Loucy (cell line): ENCODE measurements at regions not wholly inside any gene's neighbourhood (a gene's known extent, or its start where the extent isn't known, plus 50 kb on each side); places are given as distances from the start of the nearest gene placed in this dataset.
"Not testable (repeated sequence)": the region's sequence is repeated elsewhere in the genome, so short reads cannot be mapped to it uniquely, and the experiment has no call there.

Source experiments
- CTCF ChIP-seq: fragments of 200-600 bp; sonication (generic); conservative IDR thresholded peaks from 2 replicates; pipeline ENCODE4 v1.5.1; 2014; ENCODE audit warnings: mild to moderate bottlenecking, antibody characterized with exemption, low read length
- EZH2phosphoT487 ChIP-seq: fragments of 200-600 bp; IDR thresholded peaks from 2 replicates; pipeline ENCODE4 v1.6.1; 2018; ENCODE audit warnings: antibody characterized with exemption, mild to moderate bottlenecking, moderate library complexity, borderline replicate concordance

- not testable (repeated sequence) for TF ChIP-seq CTCF, EZH2phosphoT487
These were observed 75.1 kb upstream of the KIF2A start for GRCh38 chr5:62230876-62231388.
